ENCODE measurements at regions not wholly inside any gene's neighbourhood (a gene's known extent, or its start where the extent isn't known, plus 50 kb on each side); places are given as distances from the start of the nearest gene placed in this dataset.
"Not testable (repeated sequence)": the region's sequence is repeated elsewhere in the genome, so short reads cannot be mapped to it uniquely, and the experiment has no call there.

DNA sequence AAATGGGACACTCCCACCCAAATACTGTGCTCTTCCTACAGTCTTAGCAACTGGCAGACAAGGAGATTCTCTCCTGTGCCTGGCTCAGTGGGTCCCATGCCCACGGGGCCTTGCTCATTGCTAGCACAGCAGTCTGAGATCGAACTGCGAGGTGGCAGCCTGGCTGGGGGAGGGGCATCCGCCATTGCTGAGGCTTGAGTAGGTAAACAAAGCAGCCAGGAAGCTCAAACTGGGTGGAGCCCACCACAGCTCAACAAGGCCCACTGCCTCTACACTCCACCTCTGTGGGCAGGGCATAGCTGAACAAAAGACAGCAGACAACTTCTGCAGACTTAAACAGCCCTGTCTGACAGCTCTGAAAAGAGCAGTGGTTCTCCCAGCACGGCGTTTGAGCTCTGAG is 174.8 kb downstream of the COL12A1 start:
- CTCF ChIA-PET; H3K4me3 ChIP-seq (ENCODE audit: low read depth, low read length); DNase-seq (ENCODE audit: low read depth, low spot score); POLR2A ChIA-PET: not testable (repeated sequence)

GRCh38 chr6:75029333-75029732 is 176.5 kb downstream of the COL12A1 start:
- DNase-seq (ENCODE audit: low read depth, low spot score) = no peak
- POLR2A ChIA-PET = no interaction called here
- no peak overlapping the region for H3K4me3 ChIP-seq (ENCODE audit: low read depth, low read length)
- CTCF ChIA-PET = no interaction called here
- no peak for TF ChIP-seq CTCF (IDR thresholded peaks at IDR 0.05; ENCODE audit: insufficient read depth, low read length, missing control alignments)

DNA sequence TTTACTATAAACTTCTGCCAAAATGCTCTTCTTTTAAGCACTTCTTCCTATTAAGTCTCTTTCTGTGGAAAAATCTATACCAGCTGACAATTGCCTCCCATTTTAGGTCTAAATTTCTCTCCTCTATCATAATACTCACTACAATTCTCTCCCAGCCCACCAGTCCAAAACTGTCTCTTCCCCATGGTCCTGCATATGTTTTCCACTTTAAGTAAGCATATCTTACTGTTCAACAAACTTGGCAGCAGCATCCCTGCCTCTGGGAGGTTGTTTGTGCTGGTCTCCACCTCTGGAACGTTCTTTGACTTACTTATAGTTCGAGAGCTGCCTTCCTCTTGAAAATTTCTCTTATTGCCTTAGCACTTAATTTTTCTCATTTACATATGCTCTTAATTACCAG is 180.5 kb downstream of the COL12A1 start:
- ChIA-PET POLR2A (no interaction called here), CTCF (interaction anchor here (0.9 kb wide), 1 partner anchor 1039 kb away, joined by 3 read pairs; no protein-coding TSS in a partner anchor)
- H3K4me3 ChIP-seq (ENCODE audit: low read depth, low read length) = no peak overlapping the region
- no peak for DNase-seq (ENCODE audit: low read depth, low spot score)
- no peak for TF ChIP-seq CTCF (IDR thresholded peaks at IDR 0.05; ENCODE audit: insufficient read depth, low read length, missing control alignments)

- TF ChIP-seq CTCF (IDR thresholded peaks at IDR 0.05; ENCODE audit: insufficient read depth, low read length, missing control alignments) = no peak
- POLR2A ChIA-PET = no interaction called here
Observed at GRCh38 chr6:75024828-75025227, 181.0 kb downstream of the COL12A1 start.

DNA sequence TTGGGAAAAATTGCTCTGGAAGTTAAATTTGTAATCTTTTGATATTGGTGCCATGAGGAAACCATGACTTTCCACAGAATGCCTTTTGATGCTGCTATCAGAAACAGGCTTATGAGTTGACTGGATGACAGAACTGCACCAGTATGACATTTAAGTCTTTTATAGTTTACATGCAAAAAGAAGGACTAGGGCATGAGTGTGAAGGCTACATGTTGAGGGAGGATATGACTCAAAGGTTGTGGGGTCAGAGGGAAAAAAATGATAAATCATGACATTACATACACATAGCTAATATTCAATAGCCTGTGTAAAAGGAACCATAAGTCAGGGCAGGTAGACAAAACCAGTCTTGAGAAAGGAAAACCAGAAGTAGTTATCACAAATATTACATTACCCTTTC is 182.2 kb downstream of the COL12A1 start:
- DNase-seq (ENCODE audit: low read depth, low spot score) = no peak
- H3K4me3 ChIP-seq (ENCODE audit: low read depth, low read length) = no peak overlapping the region
- POLR2A ChIA-PET = no interaction called here
- TF ChIP-seq CTCF (IDR thresholded peaks at IDR 0.05; ENCODE audit: insufficient read depth, low read length, missing control alignments) = no peak
- CTCF ChIA-PET = no interaction called here

More at GRCh38 chr6:75024828-75025227, 181.0 kb downstream of the COL12A1 start:
- H3K4me3 ChIP-seq (ENCODE audit: low read depth, low read length) = no peak overlapping the region
- no peak for DNase-seq (ENCODE audit: low read depth, low spot score)
- CTCF ChIA-PET = interaction anchor here (0.9 kb wide), 1 partner anchor 1039 kb away, joined by 3 read pairs; no protein-coding TSS in a partner anchor

- CTCF ChIA-PET = interaction anchor here (0.7 kb wide), 1 partner anchor 41 kb away, joined by 3 read pairs; no protein-coding TSS in a partner anchor
- TF ChIP-seq CTCF (IDR thresholded peaks at IDR 0.05; ENCODE audit: insufficient read depth, low read length, missing control alignments) = no peak
- H3K4me3 ChIP-seq (ENCODE audit: low read depth, low read length) = no peak overlapping the region
- DNase-seq (ENCODE audit: low read depth, low spot score) = no peak
- POLR2A ChIA-PET = no interaction called here
Observed at GRCh38 chr6:75020971-75021370, 184.9 kb downstream of the COL12A1 start.

GRCh38 chr6:75020376-75020775 is 185.5 kb downstream of the COL12A1 start:
- no peak for TF ChIP-seq CTCF (IDR thresholded peaks at IDR 0.05; ENCODE audit: insufficient read depth, low read length, missing control alignments)
- DNase-seq (ENCODE audit: low read depth, low spot score) = no peak
- POLR2A ChIA-PET = no interaction called here
- CTCF ChIA-PET = no interaction called here
- no peak overlapping the region for H3K4me3 ChIP-seq (ENCODE audit: low read depth, low read length)
